Lower lobe of right lung (tissue), 2 donors: ENCODE measurements at regions not wholly inside any gene's neighbourhood (a gene's known extent, or its start where the extent isn't known, plus 50 kb on each side); places are given as distances from the start of the nearest gene placed in this dataset.

ENCODE experiments used
- ATAC-seq, 2 donors: fragments of 200-7000 bp; cut with Tn5 transposase; one replicate each; pipeline ENCODE4 v1.9.1; 2020 to 2022; ENCODE audit warnings: mild to moderate bottlenecking in 2 of 2, moderate library complexity in 2 of 2
- DNase-seq: peaks from one replicate; pipeline ENCODE4 v3.0.0-alpha.2; 2020
- H3K27ac ChIP-seq: fragments of 200-600 bp; one replicate; pipeline ENCODE4 v1.8.0; 2022
- H3K27me3 ChIP-seq: fragments of 200-600 bp; one replicate; pipeline ENCODE4 v1.8.0; 2022; ENCODE audit warnings: low read depth
- H3K36me3 ChIP-seq: fragments of 200-600 bp; one replicate; pipeline ENCODE4 v1.8.0; 2022; ENCODE audit warnings: mild to moderate bottlenecking
- H3K4me1 ChIP-seq: fragments of 200-600 bp; one replicate; pipeline ENCODE4 v1.8.0; 2022
- H3K4me3 ChIP-seq: fragments of 200-600 bp; one replicate; pipeline ENCODE4 v1.8.0; 2022; ENCODE audit warnings: mild to moderate bottlenecking
- H3K9me3 ChIP-seq: fragments of 200-600 bp; one replicate; pipeline ENCODE4 v1.8.0; 2022
- CTCF ChIP-seq: fragments of 200-600 bp; IDR thresholded peaks from one replicate; pipeline ENCODE4 v1.8.0; 2022; ENCODE audit warnings: antibody characterized with exemption, mild to moderate bottlenecking
- intact Hi-C: fragments of 100-400 bp; cut with DNase I; formaldehyde crosslinking; loops from one replicate; pipeline ENCODE4 v1.11.0; 2022
- donor health status: DM: no; HTN: yes; CAD: no; lungs with severe emphysema.

DNA sequence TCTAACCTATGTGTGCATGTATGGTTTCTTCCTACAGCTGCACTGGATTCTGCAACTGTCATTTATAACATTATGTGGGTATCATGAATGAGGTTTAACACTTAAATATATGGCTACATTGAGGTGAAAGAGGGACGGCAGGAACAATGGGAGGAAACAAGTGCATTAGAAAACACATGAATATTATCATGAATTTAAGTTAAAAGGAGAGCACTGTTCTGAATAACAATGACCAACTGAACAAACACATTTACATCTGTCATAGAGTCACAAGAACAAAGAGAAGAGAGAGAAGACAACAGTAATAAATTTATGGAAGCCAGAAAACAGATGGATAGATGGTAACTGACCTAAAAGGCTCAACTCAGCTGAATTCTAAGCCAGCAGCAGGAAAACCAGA, 527.1 kb upstream of the DIPK2B start:
- ATAC-seq (no peak), DNase-seq (no peak)
- no peaks in the 10 kb centered on the region for H3K9me3 ChIP-seq
- no peak overlapping the region for H3K4me3 ChIP-seq
- no peak overlapping the region for H3K27ac ChIP-seq
- no peak for TF ChIP-seq CTCF
- intact Hi-C loops = no loop called here
- H3K27me3 ChIP-seq = no peaks in the 10 kb centered on the region
- no peaks in the 10 kb centered on the region for H3K4me1 ChIP-seq
- H3K36me3 ChIP-seq = no peaks in the 10 kb centered on the region

- no peak overlapping the region for H3K27ac ChIP-seq
- no peak for ATAC-seq
- no peak for DNase-seq
- no peaks in the 10 kb centered on the region for H3K27me3 ChIP-seq
- no peaks in the 10 kb centered on the region for H3K4me1 ChIP-seq
- no peak overlapping the region for H3K4me3 ChIP-seq
- no peaks in the 10 kb centered on the region for H3K36me3 ChIP-seq
- H3K9me3 ChIP-seq = no peaks in the 10 kb centered on the region
- intact Hi-C loops = no loop called here
- TF ChIP-seq CTCF = no peak
These were observed 521.8 kb upstream of the DIPK2B start for GRCh38 chrX:45722471-45722870.

- intact Hi-C loops = no loop called here
- no peaks in the 10 kb centered on the region for H3K36me3 ChIP-seq
- ATAC-seq = no peak
These were observed 519.2 kb upstream of the DIPK2B start for GRCh38 chrX:45719751-45720501.

DNA sequence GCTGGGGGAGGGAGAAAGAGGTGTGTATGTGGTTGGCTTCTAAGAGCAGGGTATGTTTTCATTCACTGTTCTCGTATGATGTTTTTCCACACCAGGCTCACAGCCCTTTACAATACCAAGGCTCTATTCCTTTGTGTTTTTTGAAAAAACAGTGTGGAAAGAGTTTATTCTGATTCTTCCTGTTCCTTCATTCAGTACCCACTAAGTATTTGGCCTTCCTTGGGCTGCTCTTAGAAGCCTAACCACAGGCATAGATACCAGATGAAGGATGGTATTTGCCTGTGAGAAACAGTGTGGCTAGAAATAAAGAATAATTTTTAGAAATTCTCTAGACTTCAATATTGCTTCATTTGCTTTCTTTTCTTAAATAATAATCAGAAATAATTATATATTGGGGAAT, 518.0 kb upstream of the DIPK2B start:
- Histone ChIP-seq H3K4me3 (no peak overlapping the region), H3K9me3 (no peaks in the 10 kb centered on the region), H3K27ac (no peak overlapping the region), H3K36me3 (no peaks in the 10 kb centered on the region), H3K4me1 (no peaks in the 10 kb centered on the region), H3K27me3 (no peaks in the 10 kb centered on the region)
- TF ChIP-seq CTCF = no peak
- ATAC-seq = no peak
- no peak for DNase-seq
- intact Hi-C loops = no loop called here

More at GRCh38 chrX:45719751-45720501, 519.2 kb upstream of the DIPK2B start:
- Histone ChIP-seq H3K27ac (no peak overlapping the region), H3K4me1 (no peaks in the 10 kb centered on the region), H3K9me3 (no peaks in the 10 kb centered on the region), H3K27me3 (no peaks in the 10 kb centered on the region), H3K4me3 (no peak overlapping the region)
- TF ChIP-seq CTCF = no peak
- DNase-seq = no peak

GRCh38 chrX:45716750-45717149, 516.1 kb upstream of the DIPK2B start:
- H3K4me1 ChIP-seq = no peaks in the 10 kb centered on the region
- no peak for TF ChIP-seq CTCF
- intact Hi-C loops = no loop called here
- DNase-seq (no peak), ATAC-seq (no peak)
- no peak overlapping the region for H3K27ac ChIP-seq
- no peaks in the 10 kb centered on the region for H3K27me3 ChIP-seq
- H3K36me3 ChIP-seq = no peaks in the 10 kb centered on the region
- H3K4me3 ChIP-seq = no peak overlapping the region
- H3K9me3 ChIP-seq = no peaks in the 10 kb centered on the region
